Right atrium auricular region (tissue), 2 donors: ENCODE measurements at regions not wholly inside any gene's neighbourhood (a gene's known extent, or its start where the extent isn't known, plus 50 kb on each side); places are given as distances from the start of the nearest gene placed in this dataset.
A peak's percentile ranks its signal among the peaks of the same experiment; 100 is the strongest.

Source experiments
- DNase-seq: peaks from one replicate; pipeline ENCODE4 v3.0.0-alpha.2; 2019; ENCODE audit warnings: low spot score
- H3K27ac ChIP-seq, 2 donors: fragments of 200-600 bp; sonication (generic); 1 replicate in 1 of 2; 2 replicates in 1 of 2; pipeline ENCODE4 v1.5.1; 2016 to 2019
- H3K27me3 ChIP-seq, 2 donors: fragments of 200-600 bp; sonication (generic); one replicate each; pipeline versions ENCODE4 v1.5.1 to v1.6.0; 2017 to 2019
- H3K36me3 ChIP-seq: fragments of 200-600 bp; sonication (generic); one replicate; pipeline ENCODE4 v1.5.1; 2016
- H3K4me1 ChIP-seq, 2 donors: fragments of 200-600 bp; sonication (generic); one replicate each; pipeline versions ENCODE4 v1.5.1 to v1.6.0; 2017 to 2019
- H3K4me3 ChIP-seq, 2 donors: fragments of 200-600 bp; sonication (generic); 1 replicate in 1 of 2; 2 replicates in 1 of 2; pipeline ENCODE4 v1.5.1; 2017 to 2019; ENCODE audit warnings: mild to moderate bottlenecking in 1 of 2, moderate library complexity in 1 of 2
- H3K9me3 ChIP-seq, 2 donors: fragments of 200-600 bp; sonication (generic); one replicate each; pipeline ENCODE4 v1.5.1; 2019
- CTCF ChIP-seq, 2 donors: fragments of 200-600 bp; sonication (generic); IDR thresholded peaks; one replicate each; pipeline ENCODE4 v1.5.1; 2019; ENCODE audit warnings: antibody characterized with exemption in 2 of 2

- Histone ChIP-seq H3K9me3 (no peaks in the 10 kb centered on the region), H3K36me3 (no peaks in the 10 kb centered on the region), H3K27ac (no peak overlapping the region), H3K4me1 (peaks cover 0 to 30% of the 10 kb centered on the region in 2 donors), H3K27me3 (no peaks in the 10 kb centered on the region), H3K4me3 (no peak overlapping the region)
- no peak for DNase-seq
- no peak for TF ChIP-seq CTCF (IDR thresholded peaks at IDR 0.05)
Observed at GRCh38 chr6:167546611-167547327, 221.9 kb downstream of the TTLL2 start.

DNA sequence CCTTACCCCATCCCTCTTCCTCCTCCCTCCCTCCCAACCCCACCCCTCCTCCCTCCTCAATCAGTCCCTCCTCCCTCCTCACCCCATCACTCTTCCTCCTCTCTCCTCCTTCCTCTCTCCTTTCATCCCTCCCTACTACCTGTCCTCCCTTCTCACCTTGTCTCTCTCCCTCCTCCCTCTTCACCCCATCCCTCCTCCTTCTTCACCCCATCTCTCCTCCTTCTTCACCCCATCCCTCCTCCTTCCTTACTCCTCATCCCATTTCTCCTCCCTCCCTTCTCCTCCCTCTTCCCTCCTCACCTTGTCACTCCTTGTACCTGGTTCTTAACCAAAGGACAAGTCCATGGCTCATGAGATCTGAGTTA lies 222.4 kb downstream of the TTLL2 start:
- Histone ChIP-seq H3K27me3 (no peaks in the 10 kb centered on the region), H3K36me3 (no peaks in the 10 kb centered on the region), H3K4me3 (no peak overlapping the region), H3K27ac (peak overlapping the region in 1 of 2 donors; percentile 24), H3K9me3 (no peaks in the 10 kb centered on the region), H3K4me1 (peaks cover 0 to 30% of the 10 kb centered on the region in 2 donors)
- TF ChIP-seq CTCF (IDR thresholded peaks at IDR 0.05) = no peak
- DNase-seq = no peak

DNA sequence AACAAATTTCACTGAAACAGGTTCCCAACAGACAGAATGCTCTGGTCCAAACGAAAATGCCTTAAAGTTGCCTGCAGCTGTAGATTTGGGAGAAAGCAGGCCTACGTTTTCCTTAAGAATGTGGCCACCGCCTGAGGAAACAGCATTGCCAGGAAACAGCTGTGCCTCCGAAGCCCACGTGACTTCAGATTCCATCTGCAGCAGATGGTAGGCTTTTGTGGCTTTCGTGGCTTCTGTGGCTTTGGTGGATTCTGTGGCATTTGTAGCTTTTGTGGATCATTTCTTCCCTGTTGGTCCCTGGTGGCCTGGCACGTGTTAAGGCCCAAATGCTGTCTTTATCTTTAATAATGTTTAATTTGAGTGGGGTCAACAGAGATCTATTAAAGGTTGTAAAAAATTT lies 222.9 kb downstream of the TTLL2 start:
- TF ChIP-seq CTCF (IDR thresholded peaks at IDR 0.05) = no peak
- Histone ChIP-seq H3K36me3 (no peaks in the 10 kb centered on the region), H3K4me1 (peaks cover 0 to 30% of the 10 kb centered on the region in 2 donors), H3K4me3 (no peak overlapping the region), H3K27ac (peak overlapping the region in 1 of 2 donors; percentile 24), H3K9me3 (no peaks in the 10 kb centered on the region), H3K27me3 (no peaks in the 10 kb centered on the region)
- no peak for DNase-seq

DNA sequence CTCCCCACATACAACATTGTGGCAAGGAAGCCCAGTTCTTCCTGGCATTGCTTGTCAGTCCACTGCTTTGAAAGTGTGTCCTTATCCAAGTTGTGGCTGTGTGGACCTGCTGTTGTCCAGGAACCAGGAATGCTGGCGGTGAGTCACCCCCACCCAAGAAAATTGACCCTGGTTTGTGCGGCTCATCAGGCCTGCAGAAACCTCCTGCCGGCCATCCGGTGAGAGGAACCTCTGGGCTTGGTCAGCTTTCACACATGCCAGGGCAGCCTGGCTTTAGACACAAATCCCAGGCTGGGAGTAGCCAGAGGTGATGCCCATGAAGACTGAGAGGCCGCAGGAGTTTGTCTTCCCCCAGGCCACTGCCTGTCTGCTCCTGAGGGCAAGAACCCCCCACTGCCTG lies 223.6 kb downstream of the TTLL2 start:
- peaks cover 0 to 28% of the 10 kb centered on the region in 2 donors for H3K4me1 ChIP-seq
- TF ChIP-seq CTCF (IDR thresholded peaks at IDR 0.05) = no peak
- no peak for DNase-seq
- H3K4me3 ChIP-seq = no peak overlapping the region
- H3K27ac ChIP-seq = no peak overlapping the region
- H3K36me3 ChIP-seq = no peaks in the 10 kb centered on the region
- no peaks in the 10 kb centered on the region for H3K27me3 ChIP-seq
- H3K9me3 ChIP-seq = no peaks in the 10 kb centered on the region

- Histone ChIP-seq H3K9me3 (no peaks in the 10 kb centered on the region), H3K27me3 (no peaks in the 10 kb centered on the region), H3K4me3 (no peak overlapping the region), H3K4me1 (peaks cover 0 to 20% of the 10 kb centered on the region in 2 donors), H3K36me3 (no peaks in the 10 kb centered on the region), H3K27ac (no peak overlapping the region)
- no peak for TF ChIP-seq CTCF (IDR thresholded peaks at IDR 0.05)
- no peak for DNase-seq
Observed at GRCh38 chr6:167549213-167549612, 224.3 kb downstream of the TTLL2 start.
